ENCODE measurements at regions not wholly inside any gene's neighbourhood (a gene's known extent, or its start where the extent isn't known, plus 50 kb on each side); places are given as distances from the start of the nearest gene placed in this dataset.

DNA sequence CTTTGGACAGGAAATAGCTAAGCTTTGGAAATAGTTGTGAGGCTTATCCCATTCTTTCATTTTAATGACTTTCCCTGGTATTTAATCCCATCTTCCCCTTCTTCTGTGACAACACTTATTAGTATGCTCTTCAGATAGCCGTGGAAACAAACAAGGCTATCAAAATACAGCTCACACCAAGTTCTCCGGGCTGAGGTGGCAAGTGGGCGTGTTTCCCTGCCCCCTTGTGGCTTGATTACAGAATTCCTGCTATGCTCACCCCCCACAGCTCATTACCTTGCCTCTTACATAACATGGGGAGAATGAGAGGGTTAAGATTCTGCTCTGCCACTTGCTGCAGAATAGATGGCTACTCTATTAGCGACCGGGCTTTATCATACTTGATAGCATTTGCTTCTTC lies 437.1 kb upstream of the TLE4 start:
- peak; percentile 9 for DNase-seq (ENCODE audit: low spot score)

DNA sequence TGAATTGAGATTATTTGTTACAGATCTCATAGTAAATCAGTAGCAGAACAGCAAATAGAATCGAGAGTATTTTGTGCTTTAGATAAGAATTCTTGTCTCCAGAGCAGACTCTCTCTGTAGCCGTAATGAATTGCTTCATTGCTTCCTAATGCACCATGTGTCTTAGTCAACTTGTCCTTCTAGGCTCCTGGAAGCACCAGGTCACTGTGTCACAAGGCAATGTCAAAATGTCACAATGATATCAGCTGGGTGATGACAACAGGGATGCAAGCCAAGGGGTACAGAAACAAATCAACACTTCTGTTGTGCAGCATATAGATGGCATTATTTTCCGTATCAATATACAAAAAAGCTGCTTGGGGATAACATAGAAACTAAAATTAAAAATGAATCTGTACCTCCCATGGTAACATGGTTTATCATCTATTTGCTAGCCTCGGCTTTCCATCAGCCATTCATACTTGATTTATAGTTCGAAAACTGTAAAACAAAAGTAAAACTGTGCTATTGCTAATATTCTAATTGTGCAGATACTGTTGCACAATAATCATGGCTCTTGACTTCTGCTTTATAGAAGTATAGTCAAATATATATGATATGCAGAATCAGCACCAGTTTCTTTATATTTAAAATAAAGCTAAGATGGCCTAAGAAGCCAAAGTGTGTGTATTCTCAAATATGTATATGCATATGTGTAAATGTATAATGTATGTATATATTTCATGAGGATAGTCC lies 435.9 kb upstream of the TLE4 start:
- no peak for DNase-seq (ENCODE audit: low spot score)

DNA sequence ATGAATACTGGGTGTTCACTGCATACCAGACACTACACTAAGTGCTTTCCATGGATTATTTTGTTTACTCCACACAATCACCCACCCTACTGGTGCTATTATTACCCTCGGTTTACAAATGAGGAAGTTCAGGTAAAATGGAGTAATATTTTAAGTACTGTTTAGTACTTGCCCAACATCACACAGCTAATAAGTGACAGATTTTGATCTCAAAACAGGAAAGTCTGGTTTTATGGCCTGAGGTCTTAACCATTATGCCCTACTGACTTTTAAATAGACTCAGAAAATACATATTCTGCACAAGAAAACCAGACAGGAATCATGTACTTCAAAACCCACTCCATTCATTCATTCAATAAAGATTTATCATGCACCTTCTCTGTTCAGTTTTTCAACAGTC lies 431.0 kb upstream of the TLE4 start:
- DNase-seq (ENCODE audit: low spot score), result no peak

DNA sequence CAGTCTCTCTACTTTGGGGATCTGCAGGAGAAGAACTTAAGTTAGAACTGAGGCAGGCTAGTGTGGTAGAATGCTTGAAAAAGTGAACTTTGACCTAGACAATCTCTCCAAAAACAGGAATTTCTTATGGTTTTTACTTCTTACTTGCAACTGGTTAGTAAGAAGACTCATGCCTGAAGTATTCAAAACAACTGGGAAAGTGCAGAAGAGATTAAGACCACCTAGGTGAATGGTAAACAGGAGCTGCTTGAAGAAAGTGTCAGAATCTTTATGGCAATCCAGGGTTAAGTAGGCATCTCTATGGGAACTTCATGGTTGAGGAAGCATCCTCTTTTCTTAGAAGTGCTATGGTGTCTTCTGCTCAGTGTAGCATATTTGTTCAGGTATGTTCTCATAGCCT lies 428.6 kb upstream of the TLE4 start:
- DNase-seq (ENCODE audit: low spot score), result no peak

DNA sequence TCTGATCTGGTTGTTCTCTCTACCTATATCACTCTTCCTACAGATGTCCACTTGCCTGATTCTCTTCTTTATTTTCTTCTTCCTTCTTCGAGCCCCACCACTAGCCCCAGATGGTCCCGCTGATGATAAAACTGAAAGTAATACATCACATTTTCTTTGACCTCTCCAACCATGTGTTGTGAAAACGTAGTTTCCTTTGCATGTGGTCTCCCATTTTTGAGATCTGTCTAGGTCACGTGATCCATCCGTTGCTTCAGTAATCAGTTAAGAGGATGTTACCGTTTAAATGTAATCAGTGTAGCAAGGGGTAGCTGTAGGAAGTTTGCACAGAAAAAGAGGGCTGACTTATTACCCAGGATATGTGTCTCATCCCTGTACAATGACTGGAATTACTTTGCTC lies 426.3 kb upstream of the TLE4 start:
- no peak for DNase-seq (ENCODE audit: low spot score)

DNA sequence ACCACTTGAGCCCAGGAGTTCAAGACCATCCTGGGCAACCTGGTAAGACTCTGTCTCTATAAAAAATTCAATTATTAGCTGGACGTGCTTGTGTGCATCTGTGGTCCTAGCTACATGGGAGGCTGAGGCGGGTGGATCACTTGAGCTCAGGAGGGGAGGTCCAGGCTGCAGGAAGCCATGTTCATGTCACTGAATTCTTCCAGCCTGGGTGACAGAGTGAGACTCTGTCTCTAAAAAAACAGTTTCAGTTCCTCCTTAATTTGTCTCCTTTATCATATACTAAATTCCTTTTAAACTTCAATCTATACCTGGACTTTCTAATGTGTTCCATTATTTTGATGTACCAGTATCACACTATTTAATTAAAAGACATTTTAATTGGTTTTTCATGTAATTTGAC lies 422.2 kb upstream of the TLE4 start:
- no peak for DNase-seq (ENCODE audit: low spot score)

DNA sequence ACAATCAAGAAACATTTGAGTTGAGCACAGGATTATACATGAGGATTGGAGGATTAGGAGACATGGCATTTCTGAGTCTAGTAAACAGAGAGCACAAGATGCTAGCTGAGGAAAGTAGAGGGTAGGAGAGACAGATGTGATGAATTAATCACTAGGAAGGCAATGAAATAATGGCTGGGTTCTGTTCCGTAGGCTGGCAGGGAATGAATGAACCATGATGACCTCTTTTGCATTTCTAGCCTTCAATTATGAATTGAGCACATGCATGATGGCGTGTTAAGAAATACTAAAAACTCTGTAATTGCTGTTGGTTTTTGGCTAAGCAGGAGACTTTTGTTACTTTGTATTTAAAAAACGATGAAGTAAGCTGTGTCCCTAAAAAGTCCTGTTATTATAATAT lies 420.0 kb upstream of the TLE4 start:
- no peak for DNase-seq (ENCODE audit: low spot score)

DNA sequence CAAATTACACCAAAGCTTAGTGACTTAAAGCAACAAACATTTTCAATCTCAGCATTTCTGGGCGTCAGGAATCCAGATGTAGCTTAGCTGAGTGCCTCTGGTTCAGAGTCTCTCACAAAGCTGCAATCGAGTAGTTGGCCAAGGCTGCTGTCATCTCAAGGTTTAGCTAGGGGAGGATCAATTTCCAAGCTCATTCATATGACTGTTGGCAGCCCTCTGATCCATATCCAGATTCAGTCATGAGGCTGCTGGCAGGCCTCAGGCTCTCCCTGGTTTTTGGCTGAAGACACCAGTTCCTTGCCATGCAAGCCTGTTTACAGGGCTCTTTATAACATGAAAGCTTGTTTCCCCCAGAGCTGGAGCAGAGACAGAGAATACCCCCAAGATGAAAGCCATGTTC lies 419.5 kb upstream of the TLE4 start:
- DNase-seq (ENCODE audit: low spot score), result no peak

DNA sequence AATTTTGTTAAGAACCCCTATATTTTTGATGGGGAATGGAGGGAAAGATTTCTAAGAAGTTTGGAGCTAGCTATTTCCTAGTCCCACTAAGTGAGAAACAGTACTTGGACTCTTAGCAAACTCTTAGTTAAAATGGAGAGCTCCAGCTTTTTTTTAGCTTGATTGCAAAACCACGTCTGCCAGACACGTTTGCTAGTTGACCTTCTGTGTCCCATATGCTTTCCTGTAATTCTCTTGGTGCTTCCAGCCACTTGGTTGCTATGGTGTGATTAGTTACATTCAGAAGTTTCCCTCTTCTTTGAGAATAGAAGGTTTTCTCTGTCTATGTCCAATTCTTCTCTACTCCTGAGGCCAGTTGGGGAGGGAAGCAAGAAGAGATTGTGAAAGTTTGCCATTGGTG lies 417.0 kb upstream of the TLE4 start:
- no peak for DNase-seq (ENCODE audit: low spot score)

DNA sequence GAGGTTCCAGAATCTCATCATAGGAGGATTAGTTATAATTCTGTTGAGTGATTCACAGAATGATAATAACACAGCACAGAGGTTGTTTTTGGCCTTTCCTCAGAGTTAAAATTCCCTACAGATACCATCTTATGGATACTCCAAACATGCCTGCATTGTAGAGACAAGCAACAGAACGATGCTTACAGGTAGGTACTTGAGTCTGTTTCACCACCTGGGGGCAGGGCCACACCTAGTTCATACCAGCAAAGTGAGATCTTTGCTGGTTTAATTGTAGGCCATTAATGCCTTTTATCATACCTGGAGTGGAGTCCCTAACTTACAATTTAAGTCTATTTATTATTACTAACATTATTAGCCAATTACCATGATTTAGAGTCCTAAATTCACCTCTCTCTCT lies 416.5 kb upstream of the TLE4 start:
- DNase-seq (ENCODE audit: low spot score), result no peak

DNA sequence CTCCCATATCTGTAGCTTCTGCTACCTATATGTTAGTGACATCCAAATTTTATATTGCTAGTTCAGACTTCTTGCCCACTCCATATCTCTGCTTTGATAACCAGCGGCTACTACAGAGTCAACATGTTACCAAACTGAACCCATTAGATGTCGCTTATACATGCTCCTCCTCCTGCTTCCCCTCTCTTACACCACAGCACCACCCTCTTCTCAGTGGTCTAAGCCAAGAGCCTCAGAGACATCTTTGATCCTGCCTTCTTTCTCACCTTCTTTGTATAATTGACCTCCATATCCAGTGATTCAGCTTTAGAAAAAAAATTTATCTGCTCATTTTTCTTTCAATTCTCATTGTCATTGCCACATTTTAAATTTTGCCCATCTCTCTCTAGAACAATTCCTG lies 408.2 kb upstream of the TLE4 start:
- DNase-seq (ENCODE audit: low spot score), result no peak

DNA sequence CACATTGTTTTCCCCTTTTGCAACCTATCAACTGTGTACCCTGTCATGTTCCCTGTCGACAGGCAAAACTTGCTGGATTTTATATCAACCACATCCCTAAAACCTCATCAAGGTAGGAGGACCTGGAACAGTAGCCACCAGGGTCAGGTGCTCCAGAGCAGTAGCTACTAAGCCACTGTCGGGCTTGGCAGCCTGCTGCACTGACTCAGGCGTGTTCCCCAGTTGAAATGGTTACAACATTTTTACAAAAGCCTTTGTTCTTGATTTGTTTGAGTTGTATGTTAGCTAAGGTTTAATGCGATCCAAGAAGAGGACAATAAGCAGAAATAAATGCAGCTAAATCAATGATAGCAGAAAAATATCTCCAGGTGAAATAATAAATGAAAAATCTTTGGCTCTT lies 407.4 kb upstream of the TLE4 start:
- DNase-seq (ENCODE audit: low spot score), result no peak

DNA sequence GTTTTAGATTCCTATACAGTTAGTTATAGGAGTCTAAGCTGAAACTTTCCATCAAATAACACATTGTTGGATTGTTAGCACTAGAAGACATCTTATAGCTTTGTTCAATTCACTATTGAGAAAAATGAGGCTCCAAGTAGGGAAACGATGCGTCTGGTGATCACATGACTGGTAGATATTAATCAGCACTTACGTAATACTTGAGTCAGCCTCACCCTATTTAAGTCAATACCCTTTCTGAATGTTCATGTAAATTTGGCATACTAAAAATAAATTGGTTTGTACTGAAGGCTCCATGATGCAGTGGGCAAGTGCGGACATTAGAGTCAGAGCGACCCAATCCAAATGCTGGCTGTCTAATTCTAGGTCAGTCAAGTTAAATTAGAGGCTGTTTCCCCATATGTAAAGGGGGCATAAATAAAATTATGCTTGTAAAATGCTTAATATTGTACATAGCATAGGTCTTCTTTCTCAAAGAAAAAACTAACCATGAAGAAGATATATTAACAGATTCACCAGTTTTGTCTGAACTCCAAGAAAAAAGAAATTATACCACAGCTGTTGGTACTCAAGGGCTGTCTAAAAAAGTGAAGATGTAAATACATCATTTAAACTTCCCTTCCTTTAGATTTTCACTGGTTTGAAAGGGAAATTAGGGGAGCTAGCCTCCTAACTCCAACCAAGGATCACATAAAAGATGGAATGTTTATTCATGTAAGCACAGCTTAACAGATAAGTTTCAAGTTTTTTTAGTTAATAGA lies 406.6 kb upstream of the TLE4 start:
- DNase-seq (ENCODE audit: low spot score), result no peak

DNA sequence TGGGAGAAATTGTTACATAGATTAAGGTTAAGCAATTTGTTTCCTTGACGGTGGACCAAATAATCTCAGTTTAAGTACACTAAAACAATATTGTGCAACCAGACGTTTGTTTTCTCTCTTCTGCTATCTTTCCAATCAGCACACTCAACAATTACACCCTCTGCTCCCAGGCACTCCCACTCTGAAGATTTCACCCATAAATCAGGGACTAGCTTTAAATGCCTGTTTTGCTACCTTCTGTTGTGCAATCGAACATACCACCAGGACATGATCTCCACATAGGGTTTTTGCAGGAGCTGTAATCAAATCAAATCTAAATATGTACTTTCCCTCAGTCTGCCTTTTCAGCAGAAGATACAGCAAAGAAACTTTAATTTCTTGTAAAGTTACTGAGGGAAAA lies 405.8 kb upstream of the TLE4 start:
- no peak for DNase-seq (ENCODE audit: low spot score)

DNA sequence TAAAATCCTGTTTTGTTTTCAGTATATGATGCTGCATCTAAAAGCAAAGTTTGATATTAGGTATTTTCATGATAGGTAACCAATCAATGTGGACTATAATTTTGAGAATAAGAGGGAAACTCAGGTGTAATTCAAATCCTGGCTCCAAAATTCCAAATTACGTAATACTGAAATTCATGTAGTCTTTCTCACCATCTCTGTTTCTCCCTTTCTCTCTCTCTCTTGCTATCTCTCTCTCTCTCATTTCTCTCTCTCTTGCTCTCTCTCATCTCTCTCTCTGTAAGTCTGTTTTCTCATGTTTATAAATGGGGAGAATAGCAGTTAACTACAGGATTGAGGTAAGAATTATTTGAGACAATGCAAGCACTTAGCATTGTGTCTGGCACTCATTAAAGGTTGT lies 401.1 kb upstream of the TLE4 start:
- DNase-seq (ENCODE audit: low spot score), result no peak

DNA sequence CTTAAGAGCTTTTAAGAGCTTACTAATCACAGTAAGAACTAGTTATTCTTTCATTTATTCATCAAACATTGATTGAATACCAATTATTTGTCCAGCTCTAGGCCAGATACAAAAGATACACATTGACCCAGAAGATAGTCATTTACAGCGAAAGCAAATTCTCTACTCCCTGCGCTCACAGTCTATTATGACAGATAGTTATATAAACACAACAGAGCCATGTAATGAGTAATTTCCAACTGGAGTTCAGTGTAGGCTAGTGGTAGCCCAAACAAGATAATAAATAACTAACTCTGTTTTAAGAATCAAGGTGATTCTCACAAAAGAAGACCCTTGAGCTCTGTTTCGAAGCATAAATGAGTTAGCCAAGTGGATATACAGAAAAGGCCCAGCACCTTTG lies 397.8 kb upstream of the TLE4 start:
- DNase-seq (ENCODE audit: low spot score), result no peak

DNA sequence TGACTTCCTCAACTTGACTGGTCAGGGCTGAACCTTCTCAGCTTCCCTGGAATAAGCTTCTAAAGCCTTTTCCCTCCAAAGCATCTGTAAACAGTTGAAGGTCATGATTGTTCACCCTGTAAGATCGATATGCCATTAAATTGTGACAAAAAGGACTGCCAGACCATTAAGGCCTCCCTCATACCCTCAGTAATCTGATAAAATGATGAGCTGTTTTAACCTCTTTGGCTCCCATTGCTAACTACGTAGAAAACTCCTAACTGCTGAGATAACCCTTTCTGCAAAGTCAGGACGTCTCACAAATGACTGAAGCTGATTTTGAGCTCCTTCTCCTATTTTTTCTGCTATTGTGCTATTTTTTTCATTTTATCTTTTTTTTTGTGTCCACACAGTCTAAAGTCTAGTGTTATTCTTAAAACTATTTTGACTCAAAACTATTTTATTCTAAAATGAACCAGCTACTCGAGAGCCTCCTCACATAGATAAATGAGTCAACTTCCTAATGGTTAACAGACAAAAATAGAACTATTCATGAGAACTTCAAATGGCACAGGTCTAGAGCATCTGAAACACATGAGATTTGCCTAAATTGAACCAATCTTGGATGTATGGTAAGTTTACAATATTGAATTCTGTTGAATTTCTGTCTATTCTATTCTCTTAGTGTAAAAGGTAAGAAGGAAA lies 395.6 kb upstream of the TLE4 start:
- DNase-seq (ENCODE audit: low spot score), result no peak

DNA sequence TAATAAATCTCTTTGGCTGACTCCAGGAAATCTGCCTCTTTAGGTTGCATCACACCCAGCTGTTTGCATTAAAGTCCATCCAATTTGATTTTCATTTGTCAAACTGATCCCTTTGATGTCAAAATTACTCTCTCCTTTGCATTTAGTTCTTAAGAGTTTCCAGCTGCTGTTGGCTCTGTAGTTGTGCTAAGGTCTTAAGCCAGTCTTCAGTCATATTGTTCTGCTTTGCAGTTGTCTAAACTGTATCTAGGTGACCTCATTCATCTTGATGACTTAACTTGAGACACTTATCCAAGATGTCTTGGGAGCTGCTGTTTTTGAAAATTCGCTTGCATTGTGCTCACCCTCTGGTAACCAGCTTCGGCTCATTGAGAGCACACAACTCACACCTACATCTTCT lies 386.9 kb upstream of the TLE4 start:
- DNase-seq (ENCODE audit: low spot score), result no peak

DNA sequence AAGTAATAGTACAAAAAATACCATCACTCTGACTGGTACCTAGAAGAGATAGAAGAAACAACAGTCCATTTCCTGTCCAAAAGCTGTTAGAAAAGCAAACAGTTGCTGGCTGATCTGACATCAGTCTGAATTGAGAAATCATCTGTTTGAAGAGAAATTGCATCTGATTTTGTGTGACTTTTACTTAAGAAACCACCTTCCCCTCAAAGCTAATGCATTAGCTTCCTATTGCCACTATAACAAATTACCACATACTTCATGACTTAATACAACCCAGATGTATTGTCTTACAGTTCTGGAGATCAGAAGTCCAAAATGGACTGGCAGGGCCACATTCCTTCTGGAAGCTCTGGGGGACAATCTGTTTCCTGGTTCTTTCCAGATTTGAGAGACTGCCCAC lies 385.9 kb upstream of the TLE4 start:
- DNase-seq (ENCODE audit: low spot score), result no peak

DNA sequence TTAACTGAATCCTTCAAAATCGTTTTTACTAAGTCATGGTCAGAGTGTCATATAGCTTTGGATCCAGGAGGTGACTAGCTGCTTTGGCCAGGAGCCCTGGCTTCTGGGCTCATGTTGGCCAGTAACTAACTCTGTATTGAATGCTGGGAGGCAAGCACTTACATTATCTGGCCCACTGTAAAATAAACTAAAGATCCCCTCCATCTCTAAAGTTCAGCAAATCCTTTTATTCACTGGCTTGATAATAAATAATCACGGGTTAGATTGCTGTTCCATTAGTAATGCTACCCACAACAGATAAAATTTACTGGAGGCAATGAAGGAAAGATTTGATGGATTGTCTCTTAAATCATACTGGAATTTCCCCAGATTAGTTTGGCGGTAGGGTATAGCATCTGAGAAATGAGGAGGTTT lies 382.2 kb upstream of the TLE4 start:
- no peak for DNase-seq (ENCODE audit: low spot score)

DNA sequence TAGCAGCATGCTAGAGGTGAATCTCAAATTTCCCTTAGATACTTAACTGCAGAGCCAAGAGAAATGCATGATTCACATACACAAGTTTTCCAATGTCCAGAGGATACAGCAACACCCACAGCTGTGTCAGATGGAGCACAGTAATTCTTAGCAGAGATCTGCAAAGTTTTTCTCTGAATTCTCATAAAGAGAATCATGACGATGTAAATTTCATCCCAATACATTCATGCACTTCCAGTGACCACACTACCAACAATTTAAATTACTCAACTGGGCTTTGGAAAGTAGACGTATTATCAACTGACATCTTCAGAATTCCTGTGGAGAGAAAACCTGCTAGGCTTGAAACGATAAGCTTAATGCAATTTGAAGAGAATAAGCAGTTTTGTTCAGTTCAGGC lies 378.8 kb upstream of the TLE4 start:
- no peak for DNase-seq (ENCODE audit: low spot score)

DNA sequence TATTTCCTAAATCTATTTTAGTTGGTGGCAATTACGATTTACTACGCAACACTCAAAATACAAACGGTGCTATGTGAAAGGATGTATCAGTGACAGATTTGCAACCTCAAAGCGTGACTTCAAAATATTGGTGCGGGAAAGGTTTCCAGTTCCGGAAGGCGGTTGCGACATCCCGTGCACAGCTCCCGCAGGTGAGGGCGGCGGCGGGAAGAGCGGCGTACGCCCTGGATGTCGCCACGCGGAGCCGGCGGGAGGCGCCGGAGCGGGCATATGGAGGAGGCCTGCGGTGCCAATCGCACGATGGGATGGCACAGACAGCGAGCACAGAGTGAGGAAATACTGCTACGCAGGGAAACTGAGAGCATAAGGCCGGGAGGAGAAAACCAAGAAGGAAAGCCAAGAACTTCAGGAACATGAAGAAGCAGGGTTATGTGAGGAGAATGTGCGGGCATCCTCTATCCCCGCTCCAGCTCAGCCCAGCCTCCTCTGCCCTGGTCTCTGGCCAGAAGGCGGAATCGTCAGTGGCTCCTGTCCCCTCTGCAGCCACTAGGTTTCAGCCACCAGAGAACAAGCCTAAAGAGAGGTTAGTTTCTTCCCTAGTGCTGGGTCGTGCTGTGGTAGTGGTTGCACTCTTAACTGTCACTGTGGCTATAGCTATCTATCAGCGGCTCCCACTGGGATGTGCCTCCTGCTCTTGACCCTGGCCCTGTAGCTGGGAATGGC lies 378.1 kb upstream of the TLE4 start:
- no peak for DNase-seq (ENCODE audit: low spot score)
